RWPE2 (cell line): ENCODE measurements at regions not wholly inside any gene's neighbourhood (a gene's known extent, or its start where the extent isn't known, plus 50 kb on each side); places are given as distances from the start of the nearest gene placed in this dataset.

ENCODE experiments used
- ATAC-seq: fragments of 200-7000 bp; cut with Tn5 transposase; 3 replicates; pipeline ENCODE4 v1.9.1; 2021; ENCODE audit warnings: low read depth
- DNase-seq: peaks from one replicate; pipeline ENCODE4 v3.0.0-alpha.2; 2020; ENCODE audit warnings: low spot score
- H3K27ac ChIP-seq: fragments of 450-650 bp; 2 replicates; pipeline ENCODE4 v1.5.1; 2017; ENCODE audit warnings: mild to moderate bottlenecking; ENCODE audit not compliant: poor library complexity, severe bottlenecking
- H3K27me3 ChIP-seq: fragments of 250-450 bp; sonication (Bioruptor Pico); 2 replicates; pipeline ENCODE4 v1.5.1; 2021; ENCODE audit warnings: mild to moderate bottlenecking, moderate library complexity; ENCODE audit not compliant: insufficient read depth, poor library complexity, severe bottlenecking
- H3K36me3 ChIP-seq: fragments of 250-450 bp; sonication (Bioruptor Pico); 2 replicates; pipeline ENCODE4 v1.5.1; 2020; ENCODE audit warnings: low read depth, mild to moderate bottlenecking, moderate library complexity
- H3K4me1 ChIP-seq: fragments of 250-450 bp; sonication (Bioruptor Pico); 2 replicates; pipeline ENCODE4 v1.5.1; 2021; ENCODE audit warnings: mild to moderate bottlenecking, moderate library complexity; ENCODE audit not compliant: insufficient read depth, poor library complexity, severe bottlenecking
- H3K4me3 ChIP-seq: fragments of 250-450 bp; sonication (Bioruptor Pico); 2 replicates; pipeline ENCODE4 v1.5.1; 2021; ENCODE audit warnings: mild to moderate bottlenecking, moderate library complexity; ENCODE audit not compliant: severe bottlenecking
- H3K9me3 ChIP-seq: fragments of 250-450 bp; sonication (Bioruptor Pico); 2 replicates; pipeline ENCODE4 v1.5.1; 2021; ENCODE audit warnings: mild to moderate bottlenecking, moderate library complexity; ENCODE audit not compliant: severe bottlenecking
- TF ChIP-seq, protein P1 (sequence below): fragments of 450-650 bp; IDR thresholded peaks from one replicate; pipeline ENCODE4 v1.5.1; 2017; ENCODE audit warnings: mild to moderate bottlenecking, moderate library complexity; ENCODE audit not compliant: poor library complexity, severe bottlenecking

DNA sequence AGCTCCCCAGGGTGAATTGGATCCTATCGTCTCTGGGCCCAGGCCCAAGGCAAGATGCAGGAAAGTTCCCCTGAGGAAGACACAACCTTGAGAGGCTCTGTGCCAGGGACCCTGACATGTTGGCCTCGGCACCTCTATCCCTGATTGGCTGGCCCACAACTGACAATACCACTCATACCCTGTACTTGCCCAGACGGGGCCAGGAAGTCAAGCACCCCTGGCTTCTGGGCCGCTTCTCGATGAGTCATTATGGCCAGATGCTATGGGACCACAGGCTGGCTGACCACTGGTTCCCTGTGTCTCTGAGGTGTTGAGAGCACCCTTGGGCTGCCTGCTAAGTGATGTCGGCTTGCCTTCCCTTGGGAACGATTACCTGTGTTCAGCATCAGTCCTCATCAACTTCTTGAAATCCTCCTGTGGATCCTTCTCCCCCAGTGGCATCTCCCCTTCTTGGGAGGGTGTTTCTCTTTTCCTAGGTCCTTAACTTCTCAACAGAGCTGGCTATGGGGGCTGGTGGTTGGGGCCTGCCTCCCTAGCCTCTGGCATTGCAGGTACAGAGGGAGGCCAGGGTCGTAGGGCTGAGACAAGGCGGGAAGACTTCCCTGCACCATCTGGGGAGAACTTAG, 54.5 kb upstream of the MAMLD1 start:
- Histone ChIP-seq H3K36me3 (no peaks in the 10 kb centered on the region), H3K9me3 (no peaks in the 10 kb centered on the region), H3K27ac (no peak overlapping the region), H3K27me3 (no peaks in the 10 kb centered on the region), H3K4me3 (no peak overlapping the region), H3K4me1 (no peaks in the 10 kb centered on the region)
- ATAC-seq (no peak), DNase-seq (no peak)
- TF ChIP-seq, protein P1, sequence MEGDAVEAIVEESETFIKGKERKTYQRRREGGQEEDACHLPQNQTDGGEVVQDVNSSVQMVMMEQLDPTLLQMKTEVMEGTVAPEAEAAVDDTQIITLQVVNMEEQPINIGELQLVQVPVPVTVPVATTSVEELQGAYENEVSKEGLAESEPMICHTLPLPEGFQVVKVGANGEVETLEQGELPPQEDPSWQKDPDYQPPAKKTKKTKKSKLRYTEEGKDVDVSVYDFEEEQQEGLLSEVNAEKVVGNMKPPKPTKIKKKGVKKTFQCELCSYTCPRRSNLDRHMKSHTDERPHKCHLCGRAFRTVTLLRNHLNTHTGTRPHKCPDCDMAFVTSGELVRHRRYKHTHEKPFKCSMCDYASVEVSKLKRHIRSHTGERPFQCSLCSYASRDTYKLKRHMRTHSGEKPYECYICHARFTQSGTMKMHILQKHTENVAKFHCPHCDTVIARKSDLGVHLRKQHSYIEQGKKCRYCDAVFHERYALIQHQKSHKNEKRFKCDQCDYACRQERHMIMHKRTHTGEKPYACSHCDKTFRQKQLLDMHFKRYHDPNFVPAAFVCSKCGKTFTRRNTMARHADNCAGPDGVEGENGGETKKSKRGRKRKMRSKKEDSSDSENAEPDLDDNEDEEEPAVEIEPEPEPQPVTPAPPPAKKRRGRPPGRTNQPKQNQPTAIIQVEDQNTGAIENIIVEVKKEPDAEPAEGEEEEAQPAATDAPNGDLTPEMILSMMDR: no peak

DNA sequence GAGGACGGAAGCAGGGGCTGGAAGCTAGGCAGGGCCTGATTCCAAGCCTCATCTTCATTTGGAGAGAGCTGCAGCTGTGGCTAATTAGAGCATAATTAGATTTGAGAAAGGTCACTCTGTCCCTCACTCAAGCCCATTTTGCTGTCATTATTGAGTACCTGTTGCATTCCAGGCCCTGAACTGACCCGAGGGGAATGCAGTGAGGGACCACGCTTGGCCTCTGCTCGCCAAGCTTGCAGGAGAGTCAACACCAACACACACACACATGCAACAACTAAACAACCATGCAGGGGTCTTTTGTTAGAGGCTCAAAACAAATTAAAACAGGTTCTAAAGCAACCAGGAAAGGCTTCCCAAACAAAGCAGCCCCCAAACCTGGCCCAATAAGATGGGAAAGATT, 52.7 kb upstream of the MAMLD1 start:
- Histone ChIP-seq H3K27ac (no peak overlapping the region), H3K27me3 (no peaks in the 10 kb centered on the region), H3K4me1 (no peaks in the 10 kb centered on the region), H3K9me3 (no peaks in the 10 kb centered on the region), H3K36me3 (no peaks in the 10 kb centered on the region), H3K4me3 (no peak overlapping the region)
- no peak for DNase-seq
- TF ChIP-seq, protein P1: no peak
- ATAC-seq: no peak

DNA sequence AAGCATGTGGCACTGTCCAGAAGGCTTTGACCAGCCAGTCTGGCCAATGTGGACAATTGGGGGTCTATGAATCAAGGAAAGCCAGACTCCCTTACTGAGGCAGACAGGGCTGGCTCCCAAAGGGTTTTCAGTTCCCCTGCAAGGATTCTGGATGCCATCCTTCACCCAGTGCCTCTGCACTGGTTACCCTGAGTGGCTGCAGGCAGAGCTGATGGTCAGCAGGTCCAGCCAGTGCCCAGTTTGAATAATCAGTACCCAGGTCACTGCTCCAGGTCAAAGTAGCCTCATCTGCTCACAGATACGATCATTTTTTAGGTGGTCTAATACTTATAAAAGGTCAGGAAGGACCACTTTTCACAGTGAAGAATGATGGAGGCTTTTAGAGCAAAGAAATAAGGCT, 52.2 kb upstream of the MAMLD1 start:
- no peak overlapping the region for H3K4me3 ChIP-seq
- ATAC-seq: no peak

DNA sequence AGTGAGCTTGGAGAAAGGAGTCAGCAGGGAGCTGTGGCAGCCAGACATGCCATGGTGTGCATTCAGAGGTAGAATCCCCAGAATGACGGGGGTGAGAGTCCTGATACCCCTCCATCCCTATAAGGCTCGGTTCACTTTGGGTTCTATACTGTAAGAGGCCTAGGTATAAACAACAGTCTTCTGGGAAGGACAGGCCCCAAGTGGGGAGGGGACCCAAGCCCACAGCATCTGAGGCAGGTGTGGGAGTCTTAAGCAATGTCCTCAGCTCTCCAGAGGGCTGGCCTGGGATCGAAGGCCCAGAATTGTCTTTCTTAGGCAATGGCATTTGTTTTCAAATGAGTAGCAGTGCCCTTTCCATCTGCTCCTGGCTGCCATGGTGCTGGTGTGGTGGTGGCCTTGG, 50.2 kb upstream of the MAMLD1 start:
- TF ChIP-seq, protein P1: no peak
- Histone ChIP-seq H3K4me3 (no peak overlapping the region), H3K27ac (no peak overlapping the region), H3K36me3 (no peaks in the 10 kb centered on the region), H3K27me3 (no peaks in the 10 kb centered on the region), H3K4me1 (no peaks in the 10 kb centered on the region), H3K9me3 (no peaks in the 10 kb centered on the region)
- DNase-seq (no peak), ATAC-seq (no peak)

More for the DNA sequence above, 52.2 kb upstream of the MAMLD1 start:
- TF ChIP-seq, protein P1: no peak
- H3K36me3 ChIP-seq: no peaks in the 10 kb centered on the region
- H3K9me3 ChIP-seq: no peaks in the 10 kb centered on the region
- no peak overlapping the region for H3K27ac ChIP-seq
- no peaks in the 10 kb centered on the region for H3K27me3 ChIP-seq
- H3K4me1 ChIP-seq: no peaks in the 10 kb centered on the region
- no peak for DNase-seq
